Prostate gland (tissue), 1 donor: ENCODE measurements at regions not wholly inside any gene's neighbourhood (a gene's known extent, or its start where the extent isn't known, plus 50 kb on each side); places are given as distances from the start of the nearest gene placed in this dataset.

Source experiments
- POLR2A ChIP-seq: fragments of 450-650 bp; IDR thresholded peaks from one replicate; pipeline ENCODE4 v1.6.1; 2016; ENCODE audit warnings: antibody characterized with exemption, mild to moderate bottlenecking
- POLR2AphosphoS5 ChIP-seq: sonication (generic); formaldehyde crosslinking; IDR thresholded peaks from one replicate; pipeline ENCODE4 v1.6.1; 2017; ENCODE audit warnings: antibody characterized with exemption

GRCh38 chr18:29449424-29449823 lies 1272.5 kb upstream of the CDH2 start:
- TF ChIP-seq POLR2A (no peak), POLR2AphosphoS5 (no peak)
